HG03280 (cell line): ENCODE measurements at regions not wholly inside any gene's neighbourhood (a gene's known extent, or its start where the extent isn't known, plus 50 kb on each side); places are given as distances from the start of the nearest gene placed in this dataset.
"Not testable (repeated sequence)": the region's sequence is repeated elsewhere in the genome, so short reads cannot be mapped to it uniquely, and the experiment has no call there.

Source experiments
- ATAC-seq: cut with Tn5 transposase; IDR thresholded peaks from one replicate; pipeline ENCODE4 v1.9.1; 2021; ENCODE audit warnings: mild to moderate bottlenecking, moderate library complexity; ENCODE audit not compliant: unreplicated experiment

- no peak for ATAC-seq
Observed at GRCh38 chr13:83825676-83826075, 56.6 kb downstream of the SLITRK1 start.

DNA sequence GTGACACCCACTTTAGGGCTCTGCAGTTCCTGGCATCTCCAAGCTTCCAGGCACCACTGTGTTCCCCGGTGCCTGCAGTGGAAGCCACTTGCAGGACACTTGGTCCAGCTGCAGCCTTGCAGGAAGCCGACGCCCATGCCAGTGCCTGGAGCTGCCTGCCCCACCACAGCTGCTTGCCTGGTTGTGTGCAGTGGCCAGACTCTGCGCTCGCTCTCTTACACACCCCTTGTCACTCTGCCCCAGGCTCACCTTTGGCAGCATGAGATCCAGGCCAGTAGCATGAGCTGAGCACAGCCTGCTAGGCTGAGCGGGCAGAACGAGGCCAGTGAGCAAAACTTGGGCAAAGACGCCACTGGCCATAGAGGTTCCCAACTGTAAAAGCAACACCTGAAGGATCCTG is 57.7 kb downstream of the SLITRK1 start:
- no peak for ATAC-seq

DNA sequence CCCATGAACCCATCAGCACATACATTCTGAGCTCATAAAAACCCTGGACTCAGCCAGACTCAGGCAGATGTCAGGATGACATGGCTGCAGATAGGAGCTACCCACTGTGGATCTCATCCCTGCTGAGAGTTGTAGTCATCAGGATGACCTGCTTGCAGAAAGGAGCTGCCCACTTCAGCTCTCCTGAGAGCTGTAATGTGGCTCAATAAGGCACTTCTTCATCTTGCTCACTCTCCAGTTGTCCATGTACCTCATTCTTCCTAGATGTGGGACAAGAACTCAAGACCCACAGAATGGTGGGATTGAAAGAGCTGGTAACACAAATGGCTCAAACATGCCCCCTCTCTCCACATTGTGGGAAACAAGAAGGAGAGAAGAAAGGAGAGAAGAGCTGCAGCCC is 58.2 kb downstream of the SLITRK1 start:
- no peak for ATAC-seq

GRCh38 chr13:83819611-83820010 is 62.7 kb downstream of the SLITRK1 start:
- no peak for ATAC-seq

DNA sequence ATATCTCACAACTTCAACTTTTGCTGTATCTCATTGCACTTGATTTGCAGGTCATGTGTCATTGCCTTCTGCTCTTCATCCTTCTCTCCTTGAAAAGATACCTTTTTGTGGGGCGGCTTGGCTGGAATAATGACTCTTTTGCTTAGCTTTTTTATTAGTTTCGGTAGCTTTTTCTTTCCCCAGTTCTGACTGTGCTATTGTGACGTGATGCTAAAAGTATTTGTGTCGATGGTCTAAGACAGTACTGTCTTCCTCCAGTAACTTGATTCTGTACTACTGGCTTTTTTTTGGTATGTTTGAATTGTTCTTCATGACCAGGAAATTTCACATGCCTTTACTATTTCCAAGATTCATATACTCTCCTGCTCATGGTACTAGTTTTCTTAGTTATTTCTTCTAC is 63.1 kb downstream of the SLITRK1 start:
- no peak for ATAC-seq

- no peak for ATAC-seq
Observed at GRCh38 chr13:83816081-83816480, 66.2 kb downstream of the SLITRK1 start.

DNA sequence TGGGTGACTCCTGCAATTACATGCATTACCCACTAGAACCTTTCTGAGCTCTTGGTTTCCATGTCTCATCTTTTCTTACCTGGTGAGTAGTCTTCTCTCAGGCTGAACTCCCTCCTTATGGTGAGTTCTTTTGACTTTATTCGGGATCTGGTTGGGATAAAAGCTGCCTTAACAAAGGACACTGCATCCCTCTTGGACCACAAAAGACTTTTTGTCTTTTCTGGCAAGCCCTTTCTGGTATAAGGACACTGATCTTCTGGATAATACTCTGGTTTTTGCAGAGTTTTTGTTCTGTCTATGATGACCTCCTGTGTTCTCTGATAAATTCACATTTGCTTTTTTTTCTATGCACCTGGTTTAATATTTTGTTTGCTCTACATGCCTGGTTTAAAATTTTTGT is 66.7 kb downstream of the SLITRK1 start:
- no peak for ATAC-seq

- ATAC-seq, result no peak
Observed at GRCh38 chr13:83810136-83810535, 72.1 kb downstream of the SLITRK1 start.

GRCh38 chr13:83804356-83804962 is 77.8 kb downstream of the SLITRK1 start:
- ATAC-seq, result no peak

DNA sequence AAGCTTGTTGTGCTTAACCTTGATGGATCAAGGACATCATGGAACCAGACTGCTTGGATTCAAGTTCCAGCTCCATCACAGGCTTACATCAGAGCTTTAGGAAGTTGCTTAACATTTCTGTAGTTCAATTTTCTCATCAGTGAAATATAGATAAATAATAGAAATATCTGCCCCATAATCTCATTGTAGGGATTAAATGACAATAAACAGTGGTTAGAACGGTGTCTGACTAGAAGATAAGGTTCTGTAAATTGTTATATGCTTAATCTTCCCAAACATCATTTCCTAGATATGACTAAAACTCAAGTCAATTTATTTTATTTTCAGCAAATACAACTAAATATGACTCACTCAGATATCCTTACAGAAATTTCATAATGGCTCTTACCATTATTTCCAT is 83.5 kb downstream of the SLITRK1 start:
- no peak for ATAC-seq

DNA sequence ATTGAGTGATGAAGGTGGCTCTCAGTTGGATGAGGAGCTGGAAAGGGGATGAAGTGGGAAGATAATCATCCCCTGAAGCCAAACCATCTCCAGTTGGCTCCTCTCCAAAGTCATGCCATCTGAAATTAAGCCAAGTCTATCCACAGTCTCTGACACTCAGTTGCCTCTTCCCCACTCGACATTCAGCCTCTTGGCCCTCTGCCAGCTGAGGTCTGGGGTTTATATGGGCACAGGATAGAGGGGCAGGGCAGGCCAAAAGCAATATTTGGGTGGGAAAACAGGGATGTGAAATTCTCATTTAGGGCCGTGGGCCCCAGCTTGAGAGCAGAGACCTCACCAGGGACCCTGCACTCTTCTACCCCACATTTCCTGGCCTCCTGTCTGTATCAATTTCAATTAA is 85.9 kb downstream of the SLITRK1 start:
- no peak for ATAC-seq

- no peak for ATAC-seq
Observed at GRCh38 chr13:83794583-83794982, 87.7 kb downstream of the SLITRK1 start.

GRCh38 chr13:83780227-83780626 is 102.0 kb downstream of the SLITRK1 start:
- no peak for ATAC-seq

DNA sequence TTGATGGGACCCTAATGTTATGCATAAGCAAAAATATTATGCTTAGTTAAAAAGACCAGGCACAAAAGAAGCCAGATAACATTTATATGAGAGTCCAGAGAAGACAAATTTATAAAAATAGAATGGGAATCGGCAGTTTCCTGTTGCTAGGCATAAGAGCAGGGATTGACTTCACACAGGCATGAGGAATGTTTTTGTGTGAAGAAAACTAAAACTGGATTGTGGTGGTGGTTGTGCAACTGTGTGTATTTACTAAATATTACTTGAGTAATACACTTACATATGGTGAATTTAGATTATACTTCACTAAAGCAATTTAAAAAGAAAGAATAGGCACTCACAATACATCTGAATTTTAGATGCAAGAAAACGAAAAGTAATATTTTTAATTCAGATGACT is 108.3 kb downstream of the SLITRK1 start:
- ATAC-seq, result no peak

DNA sequence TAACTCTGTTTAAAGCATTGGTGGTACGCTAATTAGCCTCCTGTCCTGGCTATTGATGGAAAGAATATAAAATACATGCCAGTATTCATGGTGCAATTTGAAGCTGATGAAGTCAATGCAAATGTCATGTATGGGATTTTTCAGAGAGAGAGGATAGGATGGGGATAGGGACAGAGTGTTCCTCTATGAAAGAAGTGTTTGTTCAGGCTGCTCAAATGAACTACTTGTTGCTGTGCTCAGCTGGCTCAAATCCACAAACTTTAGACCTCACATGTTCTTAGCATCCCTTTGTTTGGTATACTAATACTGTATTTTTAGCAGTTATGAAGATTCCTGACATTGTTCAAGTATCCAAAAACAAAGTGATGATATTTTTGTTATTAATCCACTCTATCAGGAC is 116.5 kb downstream of the SLITRK1 start:
- ATAC-seq, result no peak

- ATAC-seq, result no peak
Observed at GRCh38 chr13:83761631-83762030, 120.6 kb downstream of the SLITRK1 start.

GRCh38 chr13:83755210-83755609 is 127.1 kb downstream of the SLITRK1 start:
- not testable (repeated sequence) for ATAC-seq

- no peak for ATAC-seq
Observed at GRCh38 chr13:83753912-83754624, 128.2 kb downstream of the SLITRK1 start.

DNA sequence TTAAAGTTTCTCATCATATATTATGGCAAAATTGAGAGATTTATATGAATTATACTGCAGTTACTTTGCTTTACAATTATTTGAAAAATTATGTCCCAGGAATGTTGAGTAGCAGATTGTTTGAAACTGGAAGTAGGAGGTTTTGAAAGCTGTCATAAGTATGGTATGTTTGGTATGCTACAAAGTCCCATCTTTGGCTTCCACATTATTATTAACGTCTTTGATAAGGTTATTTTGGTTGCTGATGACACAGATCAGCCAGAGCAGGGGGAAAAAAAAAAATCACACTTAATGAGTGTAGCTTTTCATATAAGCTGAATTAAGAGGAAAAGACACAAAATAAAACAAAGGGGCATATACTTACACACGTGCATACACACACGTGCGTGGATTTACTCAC is 130.1 kb downstream of the SLITRK1 start:
- ATAC-seq, result no peak

DNA sequence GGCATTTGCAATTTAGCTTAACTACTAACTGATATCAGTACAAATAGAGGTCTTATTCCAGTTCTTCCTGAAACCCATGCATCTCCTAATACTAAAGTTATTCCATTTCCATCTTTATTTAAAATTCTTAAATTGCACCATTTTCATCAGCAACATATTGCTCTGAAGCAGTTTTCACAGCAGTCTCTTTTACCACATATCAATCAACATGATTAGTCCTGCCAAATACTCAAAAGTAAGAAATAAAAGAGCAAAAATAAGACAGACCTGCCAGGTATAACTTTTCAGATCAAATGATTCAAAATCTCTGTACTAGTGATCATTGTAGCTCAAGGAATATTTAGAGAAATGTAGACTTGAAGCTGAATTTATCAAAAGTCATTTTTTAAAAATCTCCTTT is 141.7 kb downstream of the SLITRK1 start:
- ATAC-seq, result no peak

DNA sequence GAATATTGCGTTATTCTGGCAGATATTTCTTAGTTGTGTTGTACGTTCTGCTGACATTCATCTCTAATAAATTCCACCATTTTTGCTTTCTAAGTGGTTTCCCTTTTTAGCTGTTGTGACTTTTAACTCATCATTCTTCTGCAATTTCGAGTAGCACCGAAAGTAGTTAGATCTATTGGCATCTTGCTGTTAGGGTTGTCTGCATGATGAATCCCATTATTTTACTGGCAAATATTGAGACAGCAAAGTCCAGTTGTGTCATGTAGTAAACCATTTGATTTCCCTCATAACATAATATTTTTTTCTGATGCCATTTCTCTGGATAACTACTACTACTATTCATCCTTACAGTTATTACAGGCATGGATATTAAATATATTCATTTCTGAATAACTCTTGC is 143.9 kb downstream of the SLITRK1 start:
- ATAC-seq, result no peak

DNA sequence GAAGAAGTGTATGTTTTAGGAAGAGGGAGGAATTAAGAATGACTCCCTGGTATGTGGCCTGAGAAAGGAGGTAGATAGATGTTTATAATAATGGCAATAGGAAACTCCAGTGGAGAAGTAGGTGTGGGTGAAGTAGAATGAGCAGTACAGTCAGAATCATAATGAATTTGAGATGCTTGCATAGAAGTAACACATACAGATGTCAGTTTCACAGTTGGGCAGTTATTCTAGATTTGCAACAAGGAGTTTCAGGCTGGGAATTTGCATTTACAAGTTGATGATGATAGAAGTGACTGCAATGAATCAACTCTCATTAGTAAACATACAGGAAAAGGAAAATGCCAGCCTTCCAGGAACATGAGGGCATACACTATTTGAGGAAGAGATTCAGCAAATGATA is 149.0 kb downstream of the SLITRK1 start:
- ATAC-seq, result no peak

GRCh38 chr13:83732755-83733154 is 149.5 kb downstream of the SLITRK1 start:
- no peak for ATAC-seq
